ENCODE measurements at regions not wholly inside any gene's neighbourhood (a gene's known extent, or its start where the extent isn't known, plus 50 kb on each side); places are given as distances from the start of the nearest gene placed in this dataset.

- no peak for TF ChIP-seq AKNA (CRISPR knock-in tag; IDR thresholded peaks at IDR 0.05; ENCODE audit: borderline replicate concordance)
- TF ChIP-seq IRF2 (CRISPR knock-in tag; IDR thresholded peaks at IDR 0.05), result peak; percentile 68; the same call in 1 of the 2 replicates
- TF ChIP-seq HHEX (CRISPR knock-in tag; IDR thresholded peaks at IDR 0.05), result peak; percentile 40; the same call in 1 of the 2 replicates
- peak; percentile 10; the same call in 1 of the 2 replicates for TF ChIP-seq SRF (IDR thresholded peaks at IDR 0.05; ENCODE audit: low read depth, low read length)
- TF ChIP-seq ELF1 (CRISPR knock-in tag; IDR thresholded peaks at IDR 0.05), result 0 out of 2 replicates have a peak, but pooled peaks have one; percentile 21
- TF ChIP-seq ZNF136 (CRISPR knock-in tag; IDR thresholded peaks at IDR 0.05; ENCODE audit: low read depth), result no peak
- TF ChIP-seq ZNF672 (CRISPR knock-in tag; IDR thresholded peaks at IDR 0.05), result no peak
- TF ChIP-seq REXO4 (CRISPR knock-in tag; IDR thresholded peaks at IDR 0.05; ENCODE audit: borderline replicate concordance), result no peak
- TF ChIP-seq E2F5 (CRISPR knock-in tag; conservative IDR thresholded peaks at IDR 0.05), result no peak
- TF ChIP-seq ZNF556 (CRISPR knock-in tag; IDR thresholded peaks at IDR 0.05; ENCODE audit: borderline replicate concordance), result no peak
- TF ChIP-seq ZSCAN5A (CRISPR knock-in tag; IDR thresholded peaks at IDR 0.05; ENCODE audit: borderline replicate concordance), result peak; percentile 66; the same call in 1 of the 2 replicates
- TF ChIP-seq EEA1 (CRISPR knock-in tag; IDR thresholded peaks at IDR 0.05; ENCODE audit: borderline replicate concordance), result no peak
- TF ChIP-seq ZNF44 (CRISPR knock-in tag; IDR thresholded peaks at IDR 0.05), result 0 out of 2 replicates have a peak, but pooled peaks have one; percentile 52
- no peak for TF ChIP-seq ARNTL (CRISPR knock-in tag; IDR thresholded peaks at IDR 0.05)
- no peak for TF ChIP-seq POLR2AphosphoS5 (IDR thresholded peaks at IDR 0.05; ENCODE audit: low read depth, low read length)
- peak; percentile 82 for TF ChIP-seq FOXO1 (CRISPR knock-in tag; IDR thresholded peaks at IDR 0.05)
- TF ChIP-seq RCOR2 (CRISPR knock-in tag; IDR thresholded peaks at IDR 0.05), result peak; percentile 87
- no peak for TF ChIP-seq ZNF432 (CRISPR knock-in tag; IDR thresholded peaks at IDR 0.05; ENCODE audit: borderline replicate concordance)
- no peak for TF ChIP-seq ZNF382 (CRISPR knock-in tag; IDR thresholded peaks at IDR 0.05; ENCODE audit: borderline replicate concordance)
- TF ChIP-seq ZNF607 (CRISPR knock-in tag; IDR thresholded peaks at IDR 0.05; ENCODE audit: borderline replicate concordance), result peak; percentile 53; the same call in 1 of the 2 replicates
- peak; percentile 68 for TF ChIP-seq ZNF770 (CRISPR knock-in tag; IDR thresholded peaks at IDR 0.05)
- peak; percentile 95; the same call in 1 of the 2 replicates for TF ChIP-seq NFKBIZ (CRISPR knock-in tag; IDR thresholded peaks at IDR 0.05)
Measured at GRCh38 chr12:24078318-24078765, 128.9 kb upstream of the SOX5 start (continued).

All from HepG2 (cell line).